HEK293 (cell line): ENCODE measurements at regions not wholly inside any gene's neighbourhood (a gene's known extent, or its start where the extent isn't known, plus 50 kb on each side); places are given as distances from the start of the nearest gene placed in this dataset.

Source experiments
- CTCF ChIP-seq: fragments of 450-650 bp; formaldehyde crosslinking; IDR thresholded peaks from 2 replicates; pipeline ENCODE4 v1.5.1; 2016; ENCODE audit warnings: missing biosample characterization, missing genetic modification characterization
- ZBTB11 ChIP-seq: fragments of 450-650 bp; formaldehyde crosslinking; conservative IDR thresholded peaks from 2 replicates; pipeline ENCODE4 v1.5.1; 2016; ENCODE audit warnings: low read depth, missing biosample characterization, missing genetic modification characterization
- ZBTB26 ChIP-seq: fragments of 450-650 bp; formaldehyde crosslinking; optimal IDR thresholded peaks from 2 replicates; pipeline ENCODE3; 2016; ENCODE audit warnings: missing biosample characterization, mild to moderate bottlenecking, missing genetic modification characterization
- ZNF114 ChIP-seq: fragments of 450-650 bp; formaldehyde crosslinking; IDR thresholded peaks from 2 replicates; pipeline ENCODE4 v1.5.0; 2017; ENCODE audit warnings: missing biosample characterization, missing genetic modification characterization

GRCh38 chr5:94057655-94058054, 316.3 kb upstream of the POU5F2 start:
- TF ChIP-seq CTCF (tag by site-specific recombination) = no peak
- no peak for TF ChIP-seq ZBTB11 (tag by site-specific recombination)
- no peak for TF ChIP-seq ZBTB26 (tag by site-specific recombination)
- no peak for TF ChIP-seq ZNF114 (tag by site-specific recombination)
